H1 (cell line): ENCODE measurements at regions not wholly inside any gene's neighbourhood (a gene's known extent, or its start where the extent isn't known, plus 50 kb on each side); places are given as distances from the start of the nearest gene placed in this dataset.

ENCODE experiments used
- CHD1 ChIP-seq: IDR thresholded peaks from 2 replicates; pipeline ENCODE4 v1.6.1; 2012; ENCODE audit warnings: low read depth, low read length, improper control_type of control experiment
- GABPA ChIP-seq: IDR thresholded peaks from 2 replicates; pipeline ENCODE4 v1.6.1; 2011; ENCODE audit warnings: mild to moderate bottlenecking, low read length, moderate library complexity, borderline replicate concordance; ENCODE audit not compliant: insufficient read depth
- KDM5A ChIP-seq: fragments of 200-600 bp; IDR thresholded peaks from 2 replicates; pipeline ENCODE4 v1.7.1; 2012; ENCODE audit warnings: mild to moderate bottlenecking, low read length, inconsistent platforms, mixed read lengths
- PHF8 ChIP-seq: fragments of 200-600 bp; sonication (generic); conservative IDR thresholded peaks from 2 replicates; pipeline ENCODE4 v1.7.1; 2012; ENCODE audit warnings: low read depth, mild to moderate bottlenecking, inconsistent platforms, low read length, moderate library complexity

GRCh38 chr6:49233483-49233882 lies 229.6 kb downstream of the MMUT start (continued):
- TF ChIP-seq KDM5A (no peak), PHF8 (no peak), GABPA (no peak), CHD1 (no peak)
- TF ChIP-seq, all 59 proteins: peak for 0
